ENCODE measurements at regions not wholly inside any gene's neighbourhood (a gene's known extent, or its start where the extent isn't known, plus 50 kb on each side); places are given as distances from the start of the nearest gene placed in this dataset.

DNA sequence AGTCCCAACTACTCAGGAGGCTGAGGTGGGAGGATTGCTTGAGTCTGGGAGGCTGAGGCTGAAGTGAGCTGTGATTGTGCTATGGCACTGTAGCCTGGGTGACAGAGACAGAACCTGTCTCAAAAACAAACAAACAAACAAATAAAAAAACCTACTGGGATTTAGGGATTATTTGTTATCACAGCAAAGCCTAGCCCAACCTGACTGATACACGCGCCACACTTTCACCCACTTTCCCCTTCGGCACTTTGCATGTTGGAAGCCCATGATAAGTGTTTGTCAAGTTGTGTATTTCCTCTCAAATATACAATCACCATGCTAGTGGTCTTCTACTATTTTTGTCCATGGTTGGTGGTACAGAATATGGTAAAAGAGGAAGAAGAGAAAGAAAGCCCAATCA, 50.5 kb upstream of the STC2 start:
- no peak overlapping the region for H3K27ac ChIP-seq
- intact Hi-C loops (cut with DNase I; ENCODE audit: low total_unique reads) = no loop called here
- no peak overlapping the region for H3K4me3 ChIP-seq
- H3K36me3 ChIP-seq = no peaks in the 10 kb centered on the region
- H3K27me3 ChIP-seq = no peaks in the 10 kb centered on the region
- DNase-seq = no peak
- H3K4me1 ChIP-seq = no peaks in the 10 kb centered on the region
- TF ChIP-seq POLR2A (IDR thresholded peaks at IDR 0.05) = no peak
- TF ChIP-seq, protein P1, sequence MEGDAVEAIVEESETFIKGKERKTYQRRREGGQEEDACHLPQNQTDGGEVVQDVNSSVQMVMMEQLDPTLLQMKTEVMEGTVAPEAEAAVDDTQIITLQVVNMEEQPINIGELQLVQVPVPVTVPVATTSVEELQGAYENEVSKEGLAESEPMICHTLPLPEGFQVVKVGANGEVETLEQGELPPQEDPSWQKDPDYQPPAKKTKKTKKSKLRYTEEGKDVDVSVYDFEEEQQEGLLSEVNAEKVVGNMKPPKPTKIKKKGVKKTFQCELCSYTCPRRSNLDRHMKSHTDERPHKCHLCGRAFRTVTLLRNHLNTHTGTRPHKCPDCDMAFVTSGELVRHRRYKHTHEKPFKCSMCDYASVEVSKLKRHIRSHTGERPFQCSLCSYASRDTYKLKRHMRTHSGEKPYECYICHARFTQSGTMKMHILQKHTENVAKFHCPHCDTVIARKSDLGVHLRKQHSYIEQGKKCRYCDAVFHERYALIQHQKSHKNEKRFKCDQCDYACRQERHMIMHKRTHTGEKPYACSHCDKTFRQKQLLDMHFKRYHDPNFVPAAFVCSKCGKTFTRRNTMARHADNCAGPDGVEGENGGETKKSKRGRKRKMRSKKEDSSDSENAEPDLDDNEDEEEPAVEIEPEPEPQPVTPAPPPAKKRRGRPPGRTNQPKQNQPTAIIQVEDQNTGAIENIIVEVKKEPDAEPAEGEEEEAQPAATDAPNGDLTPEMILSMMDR (IDR thresholded peaks at IDR 0.05) = no peak
- no peaks in the 10 kb centered on the region for H3K9me3 ChIP-seq
